ENCODE measurements at regions not wholly inside any gene's neighbourhood (a gene's known extent, or its start where the extent isn't known, plus 50 kb on each side); places are given as distances from the start of the nearest gene placed in this dataset.

- BruUV-seq (replicated peaks): no TSS peak
- H2BK120ac ChIP-seq (ENCODE audit: low read depth, low read length): no peak overlapping the region
- H2BK20ac ChIP-seq (ENCODE audit: low read depth, low read length): no peak overlapping the region
- H2BK5ac ChIP-seq (ENCODE audit: low read depth, low read length, poor library complexity, severe bottlenecking): no peak overlapping the region
- ATAC-seq (ENCODE audit: low read depth) (no peak), DNase-seq (no peak)
- dilution Hi-C loops (cut with HindIII; ENCODE audit: low sequenced_read_pairs, unreplicated experiment): no loop called here
- H4K8ac ChIP-seq (ENCODE audit: low read depth in 2 of 2, low read length in 2 of 2): no peak overlapping the region
- H3K9me1 ChIP-seq (ENCODE audit: insufficient read depth, low read length): peaks cover 10% of the 10 kb centered on the region
- H4K20me1 ChIP-seq (ENCODE audit: insufficient read depth, low read length): 0 out of 2 replicates have a peak, but pooled peaks cover 3% of the 10 kb centered on the region
- in situ Hi-C loops (cut with MboI; ENCODE audit: low sequenced_read_pairs): loop anchor here (25.0 kb wide), 1 partner anchor 178 kb away; no protein-coding TSS in a partner anchor
- no peak overlapping the region for H3K56ac ChIP-seq (ENCODE audit: extremely low read depth, insufficient read depth, low read length)
- H2AK9ac ChIP-seq (replicated peaks; ENCODE audit: low read depth, low read length, poor library complexity): no peak overlapping the region
- no peak overlapping the region for H4K91ac ChIP-seq (ENCODE audit: insufficient read depth, low read depth, low read length)
- no peaks in the 10 kb centered on the region for H3K36me3 ChIP-seq (ENCODE audit: control insufficient read depth, insufficient read depth, low read length)
- no peaks in the 10 kb centered on the region for H3K27me3 ChIP-seq (ENCODE audit: control insufficient read depth, insufficient read depth, low read length)
- no peak overlapping the region for H2BK15ac ChIP-seq (ENCODE audit: low read depth, low read length)
- POLR2A ChIA-PET (ENCODE audit: unreplicated experiment): no interaction called here
- H3K14ac ChIP-seq (replicated peaks; ENCODE audit: low read depth, low read length): no peak overlapping the region
- no peak overlapping the region for H4K5ac ChIP-seq (ENCODE audit: low read depth, low read length)
- intact Hi-C loops (cut with micrococcal nuclease): loop anchor here (10.0 kb wide), 2 partner anchors 171 to 201 kb away; no protein-coding TSS in a partner anchor
- no peaks in the 10 kb centered on the region for H3K9me3 ChIP-seq (ENCODE audit: control insufficient read depth, insufficient read depth, low read length)
- 100% methylated on average over 1 of the region's 3 CpGs; no CpG with 5 or more reads in 1 of the 2 experiments for WGBS, 2 experiments (ENCODE audit: extremely low coverage in 2 of 2, insufficient read length in 1 of 2)
- CTCF ChIA-PET: no interaction called here
- no peak overlapping the region for H3K18ac ChIP-seq (ENCODE audit: low read depth, low read length)
- H2AK5ac ChIP-seq (ENCODE audit: low read depth, low read length): 0 out of 2 replicates have a peak overlapping the region, but pooled peaks have one; percentile 56
- H3K79me1 ChIP-seq (ENCODE audit: low read depth in 1 of 2, low read length in 2 of 2): peaks cover 5 to 24% of the 10 kb centered on the region in 2 experiments; a peak in 3 of 4 replicates
- peaks cover 17% of the 10 kb centered on the region for H3K4me1 ChIP-seq (ENCODE audit: control insufficient read depth, insufficient read depth, low read length)
- no peak overlapping the region for H3K4me3 ChIP-seq (ENCODE audit: insufficient read depth, low read depth, low read length)
- no peak overlapping the region for H3K27ac ChIP-seq (ENCODE audit: insufficient read depth, low read length)
- no peak overlapping the region for H3K4me2 ChIP-seq (ENCODE audit: low read depth, low read length)
- H3K4ac ChIP-seq (ENCODE audit: low read depth, low read length): no peak overlapping the region
- H3K9ac ChIP-seq (ENCODE audit: low read depth, low read length): no peak overlapping the region
- no peak overlapping the region for H3K23ac ChIP-seq (ENCODE audit: low read depth, low read length)
- no peak overlapping the region for H2AFZ ChIP-seq (replicated peaks; ENCODE audit: low read length, poor library complexity)
- no peak for TF ChIP-seq CTCF (conservative IDR thresholded peaks at IDR 0.05; ENCODE audit: low read depth, low read length)
- TF ChIP-seq MXI1 (IDR thresholded peaks at IDR 0.05; ENCODE audit: borderline replicate concordance, low read depth, low read length): no peak
- no peak for TF ChIP-seq FOS (IDR thresholded peaks at IDR 0.05; ENCODE audit: low read depth, low read length)
- no peak for TF ChIP-seq CHD1 (IDR thresholded peaks at IDR 0.05; ENCODE audit: low read depth, low read length)
- no peak for TF ChIP-seq CEBPB (IDR thresholded peaks at IDR 0.05; ENCODE audit: low read depth, low read length)
- no peak for TF ChIP-seq BHLHE40 (IDR thresholded peaks at IDR 0.05; ENCODE audit: low read depth, low read length)
- no peak for TF ChIP-seq RCOR1 (IDR thresholded peaks at IDR 0.05; ENCODE audit: insufficient replicate concordance, low read length)
- no peak for TF ChIP-seq MAZ (IDR thresholded peaks at IDR 0.05; ENCODE audit: borderline replicate concordance, low read depth, low read length)
- no peak for TF ChIP-seq ELK1 (IDR thresholded peaks at IDR 0.05; ENCODE audit: borderline replicate concordance, low read depth, low read length)
- TF ChIP-seq USF2 (IDR thresholded peaks at IDR 0.05; ENCODE audit: low read depth, low read length): no peak
- TF ChIP-seq RFX5 (IDR thresholded peaks at IDR 0.05; ENCODE audit: low read depth, low read length): no peak
- TF ChIP-seq NFE2L2 (IDR thresholded peaks at IDR 0.05; ENCODE audit: low read depth, low read length): no peak
- no peak for TF ChIP-seq SMC3 (IDR thresholded peaks at IDR 0.05; ENCODE audit: low read depth, low read length)
- TF ChIP-seq MAFK (IDR thresholded peaks at IDR 0.05; ENCODE audit: low read depth, low read length): no peak
- no peak for TF ChIP-seq RAD21 (IDR thresholded peaks at IDR 0.05; ENCODE audit: low read length)
- TF ChIP-seq POLR2A (IDR thresholded peaks at IDR 0.05; ENCODE audit: low read depth, low read length): no peak
Measured at GRCh38 chr2:111665551-111666116, 218.4 kb downstream of the ANAPC1 start.
